SIG-M5 (cell line): ENCODE measurements at regions not wholly inside any gene's neighbourhood (a gene's known extent, or its start where the extent isn't known, plus 50 kb on each side); places are given as distances from the start of the nearest gene placed in this dataset.

Source experiments
- DNase-seq: peaks from one replicate; lab custom pipeline; 2025; lab: John Stamatoyannopoulos, UW

DNA sequence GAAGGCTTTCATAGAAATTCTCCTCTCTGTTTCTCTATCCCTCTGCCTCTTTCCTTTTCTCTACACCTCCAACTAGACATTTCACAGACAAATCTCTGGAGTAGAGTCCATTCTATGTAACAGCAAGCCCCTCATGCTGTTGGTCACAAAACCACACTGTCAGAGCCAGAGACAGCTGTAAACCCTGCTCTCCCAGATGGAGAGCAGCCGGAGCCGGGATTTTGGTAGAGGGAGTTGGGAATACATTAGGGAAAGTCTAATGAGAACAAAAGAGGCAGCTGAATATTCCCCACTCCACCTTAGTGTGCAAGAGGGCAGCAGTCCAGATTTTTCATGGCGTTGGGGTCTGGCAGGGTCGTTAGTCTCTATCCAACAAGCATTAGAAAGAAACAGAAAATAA, 68.3 kb upstream of the EDN1 start:
- DNase-seq = no peak

DNA sequence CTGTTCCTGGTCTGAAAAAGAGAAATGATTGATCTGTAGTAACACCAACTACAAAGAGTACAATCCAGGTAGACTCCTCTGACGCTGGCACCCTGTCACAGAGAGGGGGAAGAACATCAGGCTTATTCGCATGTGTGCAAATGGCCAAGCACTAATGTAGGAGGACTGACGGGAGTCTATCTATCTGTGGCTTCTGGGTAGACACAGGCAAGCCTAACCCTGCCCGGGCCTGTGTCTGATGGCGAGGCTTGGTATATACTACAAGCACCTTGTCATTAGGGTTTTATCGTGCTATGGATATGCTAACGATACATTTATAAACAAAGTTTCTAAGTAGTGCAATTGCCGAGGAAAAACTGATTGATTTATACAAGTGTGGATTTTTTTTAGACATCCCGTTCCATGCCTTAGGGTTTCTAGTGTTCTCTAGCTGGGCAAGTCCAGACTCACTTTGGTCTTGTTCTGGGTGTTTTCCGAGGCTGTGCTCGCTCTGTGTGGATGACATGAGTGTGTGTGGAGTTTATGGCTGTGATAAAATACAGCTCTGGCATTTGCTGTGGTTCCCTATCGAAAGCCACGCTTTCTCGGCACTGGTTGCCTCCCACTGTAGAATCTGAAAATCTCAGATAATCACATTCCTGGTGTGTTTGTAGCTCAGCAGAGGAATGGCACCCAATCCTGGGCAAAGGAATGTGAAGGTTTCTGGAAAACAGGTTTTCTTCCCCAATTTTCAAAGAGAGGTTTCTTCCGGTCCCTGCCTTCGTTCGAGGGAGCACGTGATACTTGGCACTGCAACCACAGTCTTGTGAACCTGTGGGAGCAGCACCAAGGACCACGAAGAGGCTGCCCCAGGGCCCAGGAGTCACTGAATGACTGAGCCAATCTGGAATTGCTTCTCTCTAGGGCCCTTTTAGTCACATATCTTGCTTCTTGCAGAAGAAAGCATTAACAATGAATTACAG, 67.5 kb upstream of the EDN1 start:
- no peak for DNase-seq

DNA sequence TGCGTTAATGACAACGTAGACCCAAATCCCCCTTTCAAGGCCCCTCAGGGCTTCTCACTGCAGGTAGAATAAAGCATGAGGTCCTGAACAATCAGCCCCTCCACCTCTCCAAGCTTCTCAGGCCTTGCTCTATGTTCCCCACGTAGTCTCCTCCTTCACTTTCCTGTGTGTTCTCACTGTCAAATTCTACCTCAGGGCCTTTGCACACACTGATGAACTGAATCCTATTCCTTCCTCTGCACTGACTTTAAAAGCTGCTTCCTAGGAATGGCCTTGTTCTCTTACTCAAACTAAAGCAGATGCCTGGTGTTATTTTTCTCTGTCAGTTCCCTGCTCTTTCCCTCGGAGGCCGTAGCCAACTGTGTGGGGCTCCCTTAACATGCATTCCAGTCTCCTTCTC, 66.8 kb upstream of the EDN1 start:
- no peak for DNase-seq

DNA sequence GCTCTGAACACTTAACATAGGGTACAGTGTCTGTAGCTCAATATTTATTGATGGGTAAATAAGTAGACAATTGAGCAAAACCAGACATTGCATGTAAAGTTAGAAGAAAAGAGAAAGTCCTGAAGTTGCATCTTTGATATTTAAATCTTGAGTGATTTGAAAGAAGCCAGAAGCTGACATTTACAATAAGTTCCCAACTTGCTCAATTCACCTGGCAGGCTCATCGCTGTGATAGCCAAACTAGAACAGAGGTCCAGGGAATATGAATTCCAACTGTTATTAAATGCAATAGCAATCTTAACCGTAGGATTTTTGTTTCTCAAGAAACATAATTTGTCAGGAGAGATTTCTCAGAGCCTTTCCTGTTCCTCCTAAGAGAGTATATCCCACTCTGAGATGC, 65.9 kb upstream of the EDN1 start:
- DNase-seq = no peak

DNA sequence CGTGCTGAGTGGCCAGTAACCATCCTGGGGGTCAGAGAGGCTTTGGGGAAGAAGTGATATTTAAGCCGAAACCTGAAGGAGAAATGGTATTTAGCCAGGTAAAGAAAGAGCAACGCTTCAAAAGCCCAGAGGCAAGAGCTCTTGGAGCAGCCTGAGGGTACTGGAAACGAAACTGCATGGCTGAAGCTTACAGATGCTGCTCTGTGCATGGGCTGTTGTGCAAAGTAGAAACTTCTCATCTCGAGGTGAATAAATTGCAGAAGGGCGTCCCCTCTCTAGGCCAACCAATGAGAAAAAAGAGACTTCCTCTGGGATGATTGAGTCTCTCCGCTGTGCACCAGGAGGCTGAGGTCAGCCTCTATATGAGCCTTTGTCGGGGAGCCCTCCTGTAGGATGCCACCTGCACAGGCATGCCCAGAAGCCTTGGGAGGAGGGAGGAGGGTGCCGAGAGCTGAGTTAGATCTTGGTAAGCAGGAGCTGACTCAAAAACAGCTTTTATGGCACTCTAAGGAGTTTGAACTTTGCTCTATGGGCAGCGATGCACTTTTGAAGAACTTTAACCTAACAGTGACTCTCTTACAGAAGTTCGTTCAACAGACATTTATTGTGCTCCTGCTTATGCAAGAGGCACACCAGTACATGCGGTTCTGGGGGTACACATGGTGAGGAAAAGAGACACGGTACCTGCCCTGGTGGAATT, 61.6 kb upstream of the EDN1 start:
- DNase-seq = no peak

DNA sequence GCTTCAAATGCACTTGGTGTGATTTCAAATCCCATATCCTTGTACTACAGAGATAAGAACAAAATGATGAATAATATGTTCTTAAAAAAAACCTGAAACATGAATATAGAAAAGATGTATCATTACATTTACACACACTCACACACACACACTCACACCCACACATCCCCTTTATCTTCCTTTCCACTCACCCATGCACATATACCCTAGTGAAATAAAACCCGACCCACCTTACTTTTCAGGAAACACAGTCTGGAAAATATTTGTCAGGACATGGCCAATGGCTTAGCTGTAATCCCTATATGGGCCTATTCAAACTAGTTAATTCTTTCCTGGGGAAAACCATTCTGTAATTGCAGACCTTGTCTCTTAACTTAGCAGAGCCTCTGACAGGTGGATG, 60.8 kb upstream of the EDN1 start:
- no peak for DNase-seq

DNA sequence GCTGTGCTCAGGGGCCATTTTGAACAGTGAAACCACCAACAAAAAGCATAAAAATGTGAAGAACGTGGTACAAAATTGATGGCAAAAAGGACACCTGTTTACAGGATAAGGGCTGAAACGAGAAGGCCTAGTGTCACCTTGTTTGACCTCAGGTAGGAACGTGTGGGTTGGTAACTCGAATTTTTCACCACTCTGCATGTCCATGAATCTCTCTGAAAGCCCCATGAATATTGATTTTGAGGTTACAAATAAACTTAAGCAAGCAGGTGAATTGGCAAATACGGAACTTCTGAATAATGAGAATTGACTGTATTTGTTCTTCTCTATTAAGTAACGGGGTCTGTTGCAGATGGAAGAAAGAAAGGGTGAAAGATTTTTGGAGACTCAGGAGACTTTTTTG, 59.6 kb upstream of the EDN1 start:
- no peak for DNase-seq

DNA sequence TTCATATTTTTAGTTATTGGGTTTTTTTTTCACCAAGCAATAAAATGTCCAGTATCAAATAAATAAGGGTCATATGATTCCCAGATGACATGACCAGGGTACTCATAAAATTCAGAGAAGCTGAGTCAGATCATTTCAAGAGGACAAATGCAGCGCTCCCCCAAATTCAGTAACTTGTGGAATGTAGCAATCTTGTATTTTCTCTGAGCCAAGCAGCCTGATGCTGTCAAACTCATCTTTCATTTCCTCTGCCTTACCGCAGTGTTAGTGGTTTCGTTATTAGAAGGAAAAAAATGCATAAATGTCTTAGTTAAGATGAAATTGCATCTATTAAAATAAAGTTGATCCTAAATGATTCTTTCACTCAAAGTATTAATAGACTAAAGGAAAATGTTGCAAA, 57.8 kb upstream of the EDN1 start:
- no peak for DNase-seq

DNA sequence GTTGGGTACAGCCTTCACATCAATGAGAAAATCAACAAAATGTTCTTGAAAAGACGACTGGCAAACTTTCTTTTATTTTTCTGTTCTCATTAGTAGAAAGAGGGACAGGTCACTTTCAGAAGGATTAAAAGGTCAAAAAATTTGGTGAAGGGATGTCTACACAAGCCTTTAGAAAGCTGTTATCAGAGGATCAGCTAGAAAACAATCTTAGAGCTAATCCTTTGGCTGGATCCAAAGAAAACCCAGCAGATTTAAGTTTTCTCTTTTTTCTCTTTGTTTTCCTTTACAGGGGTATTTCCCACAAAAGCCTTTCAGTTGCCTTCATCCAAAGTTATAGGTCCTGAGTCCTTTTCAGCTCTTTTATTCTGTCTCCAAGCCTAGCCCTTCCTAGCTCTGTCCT, 57.3 kb upstream of the EDN1 start:
- no peak for DNase-seq

DNA sequence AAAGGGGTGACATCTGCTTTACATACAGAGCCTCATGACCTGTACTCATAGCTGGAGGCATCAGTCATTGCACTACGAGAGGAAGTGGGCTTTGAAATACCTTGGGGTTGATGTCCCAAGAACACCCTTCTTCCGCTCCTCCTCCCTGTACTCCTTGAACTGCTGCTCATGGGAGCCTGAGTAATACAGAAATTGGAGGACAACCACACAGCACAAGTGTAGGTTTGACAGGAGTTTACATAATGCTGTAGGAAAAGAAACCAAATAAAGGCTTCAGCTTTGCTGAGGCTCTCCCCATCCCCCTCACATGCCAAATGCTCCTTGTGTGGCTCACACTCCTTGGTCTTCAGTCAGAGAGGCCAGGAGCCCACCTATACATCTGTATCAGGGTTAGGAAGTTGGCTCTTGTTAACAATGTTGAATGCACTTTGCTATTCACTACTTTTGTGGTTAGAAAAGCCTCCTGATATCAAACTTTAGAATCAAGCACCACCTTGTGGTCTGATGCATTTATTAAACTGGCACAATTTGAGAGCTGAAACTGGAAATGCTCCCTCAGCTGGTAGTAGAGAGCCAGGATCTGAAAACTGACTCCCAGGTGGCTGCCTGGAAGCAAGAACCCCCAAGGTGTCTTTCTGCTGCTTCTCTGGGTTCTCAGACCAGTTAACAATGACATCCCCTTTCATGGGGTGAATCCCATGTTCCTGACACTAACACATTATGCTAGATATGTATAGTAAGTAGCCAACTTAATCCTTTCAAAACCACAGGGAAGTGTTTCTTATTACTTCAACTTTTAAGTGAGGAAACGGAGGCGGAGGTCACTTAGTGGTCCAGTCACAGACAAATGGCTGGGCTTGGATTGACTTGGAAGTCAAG, 56.2 kb upstream of the EDN1 start:
- peak; percentile 34 for DNase-seq

DNA sequence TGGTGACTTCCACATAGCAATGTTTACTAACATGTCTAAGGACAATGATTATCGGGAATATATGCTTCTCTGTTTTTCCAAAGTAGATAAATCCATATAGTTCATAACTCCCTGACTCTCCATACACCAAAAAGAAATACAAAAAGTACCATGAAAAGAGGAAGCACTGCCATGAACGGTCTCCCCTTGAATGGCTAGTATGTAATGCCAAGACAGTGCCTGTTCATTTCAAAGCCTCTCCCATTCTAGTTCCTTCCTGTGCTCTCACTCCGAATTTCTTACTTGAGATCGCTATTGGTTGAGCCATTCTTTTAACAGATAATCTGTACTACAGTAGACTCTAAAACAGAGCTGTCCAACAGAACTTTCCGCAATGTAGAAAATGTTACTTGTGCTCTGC, 54.8 kb upstream of the EDN1 start:
- no peak for DNase-seq

DNA sequence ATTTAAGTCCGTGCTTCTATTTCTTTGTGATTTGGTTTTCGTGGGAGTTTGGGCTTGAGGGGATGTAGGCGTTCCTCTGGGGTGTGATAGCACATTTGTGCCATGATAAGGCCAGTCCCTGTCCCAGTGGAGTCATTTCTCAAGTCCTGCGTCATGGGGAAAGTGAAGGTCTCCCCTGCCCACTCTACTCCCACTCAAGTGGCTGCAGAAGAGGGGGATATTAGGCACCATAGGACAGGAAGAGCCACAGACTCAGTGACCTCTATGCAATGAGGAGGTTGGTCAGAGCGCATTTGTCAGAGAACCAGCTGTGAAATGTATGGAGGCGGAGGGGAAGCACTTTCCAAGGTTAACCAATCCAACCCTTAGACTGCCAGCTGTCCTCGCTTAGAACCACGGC, 51.9 kb upstream of the EDN1 start:
- DNase-seq = no peak
